ENCODE measurements at regions not wholly inside any gene's neighbourhood (a gene's known extent, or its start where the extent isn't known, plus 50 kb on each side); places are given as distances from the start of the nearest gene placed in this dataset.

- TF ChIP-seq CTCF (IDR thresholded peaks at IDR 0.05; ENCODE audit: control extremely low read depth in 1 of 3, insufficient read depth in 1 of 3, low read depth in 1 of 3, low read length in 3 of 3) (no peak), TCF12 (IDR thresholded peaks at IDR 0.05; ENCODE audit: low read depth, low read length) (no peak), USF2 (IDR thresholded peaks at IDR 0.05; ENCODE audit: low read length) (no peak), JUND (IDR thresholded peaks at IDR 0.05; ENCODE audit: low read length) (no peak), JUN (IDR thresholded peaks at IDR 0.05; ENCODE audit: low read depth, low read length) (no peak), RXRA (IDR thresholded peaks at IDR 0.05; ENCODE audit: insufficient read depth, low read depth, low read length) (no peak), ZNF274 (IDR thresholded peaks at IDR 0.05; ENCODE audit: borderline replicate concordance, extremely low read depth, low read length) (no peak), POLR2A (IDR thresholded peaks at IDR 0.05; ENCODE audit: control extremely low read depth in 1 of 2, low read depth in 2 of 2, low read length in 2 of 2) (no peak), EZH2 (IDR thresholded peaks at IDR 0.05; ENCODE audit: low read depth, low read length, severe bottlenecking) (no peak), SAP30 (IDR thresholded peaks at IDR 0.05; ENCODE audit: insufficient read depth, insufficient replicate concordance, low read length) (no peak), SP2 (IDR thresholded peaks at IDR 0.05; ENCODE audit: low read length) (no peak), RBBP5 (IDR thresholded peaks at IDR 0.05; ENCODE audit: borderline replicate concordance, low read depth, low read length) (no peak), BRCA1 (IDR thresholded peaks at IDR 0.05; ENCODE audit: low read depth, low read length) (no peak)
Observed at GRCh38 chr7:81611040-81611439, 158.8 kb downstream of the HGF start.
